Mesenchymal stem cell (in vitro differentiated cells and primary cell): ENCODE measurements at regions not wholly inside any gene's neighbourhood (a gene's known extent, or its start where the extent isn't known, plus 50 kb on each side); places are given as distances from the start of the nearest gene placed in this dataset.

Source experiments
- DNase-seq: peaks from one replicate; pipeline ENCODE4 v3.0.0-alpha.2; 2013
- H2AFZ ChIP-seq: one replicate; pipeline ENCODE4 v1.6.1; 2013; ENCODE audit warnings: low read depth, mild to moderate bottlenecking, control low read depth, inconsistent platforms, low read length, moderate library complexity
- H2AK5ac ChIP-seq: 2 replicates; pipeline ENCODE4 v1.6.1; 2013; ENCODE audit warnings: low read length, moderate library complexity, mild to moderate bottlenecking, inconsistent platforms; ENCODE audit not compliant: severe bottlenecking
- H2BK120ac ChIP-seq: one replicate; pipeline ENCODE4 v1.6.1; 2013; ENCODE audit warnings: low read depth, mild to moderate bottlenecking, inconsistent platforms, low read length, moderate library complexity
- H2BK12ac ChIP-seq, 2 experiments: one replicate each; pipeline ENCODE4 v1.6.1; 2013; ENCODE audit warnings: inconsistent platforms in 2 of 2, low read length in 2 of 2, mild to moderate bottlenecking in 2 of 2, moderate library complexity in 2 of 2, control low read depth in 1 of 2
- H2BK15ac ChIP-seq: one replicate; pipeline ENCODE4 v1.6.1; 2013; ENCODE audit warnings: mild to moderate bottlenecking, low read depth, inconsistent platforms; ENCODE audit not compliant: poor library complexity, severe bottlenecking
- H2BK5ac ChIP-seq: 2 replicates; pipeline ENCODE4 v1.6.1; 2013; ENCODE audit warnings: low read depth, mild to moderate bottlenecking, low read length, control low read depth, inconsistent platforms; ENCODE audit not compliant: poor library complexity, severe bottlenecking
- H3K14ac ChIP-seq, 2 experiments: one replicate each; pipeline ENCODE4 v1.6.1; 2013; ENCODE audit warnings: inconsistent platforms in 2 of 2, low read length in 2 of 2, control low read depth in 1 of 2, mild to moderate bottlenecking in 1 of 2, moderate library complexity in 1 of 2
- H3K18ac ChIP-seq, 2 experiments: one replicate each; pipeline ENCODE4 v1.6.1; 2013; ENCODE audit warnings: inconsistent platforms in 2 of 2, low read length in 2 of 2, control low read depth in 1 of 2, low read depth in 1 of 2, mild to moderate bottlenecking in 1 of 2
- H3K23ac ChIP-seq, 2 experiments: one replicate each; pipeline ENCODE4 v1.6.1; 2013; ENCODE audit warnings: inconsistent platforms in 2 of 2, low read length in 2 of 2, mild to moderate bottlenecking in 2 of 2, moderate library complexity in 2 of 2, control low read depth in 1 of 2
- H3K27ac ChIP-seq: 2 replicates; pipeline ENCODE4 v1.5.1; 2013; ENCODE audit warnings: mild to moderate bottlenecking, moderate library complexity, low read length, control low read depth, inconsistent platforms; ENCODE audit not compliant: poor library complexity, severe bottlenecking
- H3K27me3 ChIP-seq, 2 experiments: 2 replicates each; pipeline versions ENCODE4 v1.6.1 to v1.7.0; 2013; ENCODE audit warnings: low read length in 2 of 2, mild to moderate bottlenecking in 2 of 2, moderate library complexity in 2 of 2, control low read depth in 1 of 2, inconsistent platforms in 1 of 2; ENCODE audit not compliant: control insufficient read depth in 1 of 2, insufficient read depth in 1 of 2
- H3K36me3 ChIP-seq, 2 experiments: 2 replicates each; pipeline versions ENCODE4 v1.6.1 to v1.7.0; 2013; ENCODE audit warnings: low read length in 2 of 2, control low read depth in 1 of 2, inconsistent platforms in 1 of 2, low read depth in 1 of 2, mild to moderate bottlenecking in 1 of 2; ENCODE audit not compliant: insufficient read depth in 2 of 2, control insufficient read depth in 1 of 2
- H3K4ac ChIP-seq, 2 experiments: one replicate each; pipeline ENCODE4 v1.6.1; 2013; ENCODE audit warnings: inconsistent platforms in 2 of 2, low read length in 2 of 2, mild to moderate bottlenecking in 2 of 2, moderate library complexity in 2 of 2, control low read depth in 1 of 2, low read depth in 1 of 2
- H3K4me1 ChIP-seq: 2 replicates; pipeline ENCODE4 v1.6.1; 2013; ENCODE audit warnings: low read depth, low read length, control low read depth; ENCODE audit not compliant: control insufficient read depth, insufficient read depth
- H3K4me2 ChIP-seq: 2 replicates; pipeline ENCODE4 v1.6.1; 2013; ENCODE audit warnings: low read length, mild to moderate bottlenecking, inconsistent platforms; ENCODE audit not compliant: poor library complexity, severe bottlenecking
- H3K4me3 ChIP-seq, 2 experiments: 2 replicates each; pipeline versions ENCODE4 v1.5.1 to v1.7.0; 2013; ENCODE audit warnings: low read length in 2 of 2, mild to moderate bottlenecking in 2 of 2, control low read depth in 1 of 2, low read depth in 1 of 2; ENCODE audit not compliant: insufficient read depth in 1 of 2
- H3K79me1 ChIP-seq: replicated peaks from 2 replicates; pipeline ENCODE4 v1.6.1; 2013; ENCODE audit warnings: mild to moderate bottlenecking, control low read depth, low read length, inconsistent platforms; ENCODE audit not compliant: poor library complexity, severe bottlenecking
- H3K9ac ChIP-seq: 2 replicates; pipeline ENCODE4 v1.7.0; 2013; ENCODE audit warnings: mild to moderate bottlenecking, low read length, moderate library complexity
- H3K9me3 ChIP-seq: 2 replicates; pipeline ENCODE4 v1.7.0; 2013; ENCODE audit warnings: mild to moderate bottlenecking, low read length; ENCODE audit not compliant: control insufficient read depth
- H4K8ac ChIP-seq: one replicate; pipeline ENCODE4 v1.6.1; 2013; ENCODE audit warnings: inconsistent platforms, mild to moderate bottlenecking, low read length, moderate library complexity
- H4K91ac ChIP-seq: one replicate; pipeline ENCODE4 v1.6.1; 2013; ENCODE audit warnings: mild to moderate bottlenecking, low read length, inconsistent platforms
- WGBS: methylation state at CpG from one replicate; pipeline ENCODE4 v1.1.7; 2013; ENCODE audit warnings: mixed read lengths; 5-methylcytosine and 5-hydroxymethylcytosine counted together

GRCh38 chr5:118303296-118303695, 685.1 kb downstream of the DTWD2 start:
- no peak overlapping the region for H2BK15ac ChIP-seq
- H3K79me1 ChIP-seq, result no peaks in the 10 kb centered on the region
- H3K27me3 ChIP-seq, result no peaks in the 10 kb centered on the region
- no peak overlapping the region for H3K14ac ChIP-seq
- WGBS, result 66% methylated on average over 2 of the region's 2 CpGs
- H2BK120ac ChIP-seq, result no peak overlapping the region
- no peak overlapping the region for H2BK12ac ChIP-seq
- H3K27ac ChIP-seq, result no peak overlapping the region
- H4K8ac ChIP-seq, result no peak overlapping the region
- H2BK5ac ChIP-seq, result no peak overlapping the region
- no peak overlapping the region for H3K4ac ChIP-seq
- H3K23ac ChIP-seq, result no peak overlapping the region
- no peak overlapping the region for H3K4me2 ChIP-seq
- H2AFZ ChIP-seq, result no peak overlapping the region
- H3K4me1 ChIP-seq, result no peaks in the 10 kb centered on the region
- no peaks in the 10 kb centered on the region for H3K9me3 ChIP-seq
- H3K9ac ChIP-seq, result no peak overlapping the region
- no peak overlapping the region for H4K91ac ChIP-seq
- H2AK5ac ChIP-seq, result no peak overlapping the region
- DNase-seq, result no peak
- no peaks in the 10 kb centered on the region for H3K36me3 ChIP-seq
- no peak overlapping the region for H3K18ac ChIP-seq
- H3K4me3 ChIP-seq, result no peak overlapping the region

GRCh38 chr5:118302786-118303185, 685.6 kb downstream of the DTWD2 start:
- H3K27me3 ChIP-seq, result no peaks in the 10 kb centered on the region
- H3K18ac ChIP-seq, result no peak overlapping the region
- H2BK120ac ChIP-seq, result no peak overlapping the region
- H3K14ac ChIP-seq, result no peak overlapping the region
- H3K4me3 ChIP-seq, result no peak overlapping the region
- H2AK5ac ChIP-seq, result no peak overlapping the region
- H2BK12ac ChIP-seq, result no peak overlapping the region
- no peak overlapping the region for H2BK5ac ChIP-seq
- no peaks in the 10 kb centered on the region for H3K4me1 ChIP-seq
- H4K91ac ChIP-seq, result no peak overlapping the region
- no peak overlapping the region for H3K4me2 ChIP-seq
- no peaks in the 10 kb centered on the region for H3K79me1 ChIP-seq
- H3K9ac ChIP-seq, result no peak overlapping the region
- no peak overlapping the region for H2BK15ac ChIP-seq
- 100% methylated on average over 1 of the region's 1 CpG for WGBS
- DNase-seq, result no peak
- H3K23ac ChIP-seq, result no peak overlapping the region
- H3K36me3 ChIP-seq, result no peaks in the 10 kb centered on the region
- H3K4ac ChIP-seq, result no peak overlapping the region
- no peak overlapping the region for H3K27ac ChIP-seq
- no peak overlapping the region for H2AFZ ChIP-seq
- no peak overlapping the region for H4K8ac ChIP-seq
- no peaks in the 10 kb centered on the region for H3K9me3 ChIP-seq

DNA sequence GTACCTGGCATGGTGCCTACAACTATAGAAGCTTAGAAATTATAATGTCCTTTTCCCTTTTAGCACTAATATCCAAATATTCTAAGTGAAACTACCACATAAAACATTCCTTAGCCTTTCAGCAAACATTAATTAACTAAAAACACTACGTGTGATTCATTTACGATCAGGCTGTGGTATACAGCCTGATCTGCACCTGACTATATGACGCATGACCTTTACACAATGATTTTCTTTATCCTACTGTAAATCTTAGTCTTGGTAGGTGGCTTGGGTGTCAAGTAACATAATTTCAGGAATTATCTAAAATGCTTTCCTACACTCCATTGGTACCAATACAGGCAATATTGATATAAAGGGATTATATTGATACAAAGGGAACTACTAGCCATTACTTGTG, 686.7 kb downstream of the DTWD2 start:
- no peak overlapping the region for H3K27ac ChIP-seq
- 100% methylated on average over 2 of the region's 3 CpGs for WGBS
- no peak overlapping the region for H3K4me2 ChIP-seq
- H3K14ac ChIP-seq, result no peak overlapping the region
- H3K18ac ChIP-seq, result no peak overlapping the region
- no peak for DNase-seq
- no peak overlapping the region for H2BK15ac ChIP-seq
- H3K23ac ChIP-seq, result no peak overlapping the region
- H2BK5ac ChIP-seq, result no peak overlapping the region
- H3K4ac ChIP-seq, result no peak overlapping the region
- H2AK5ac ChIP-seq, result no peak overlapping the region
- no peak overlapping the region for H4K91ac ChIP-seq
- H3K79me1 ChIP-seq, result no peaks in the 10 kb centered on the region
- H2AFZ ChIP-seq, result no peak overlapping the region
- H3K9me3 ChIP-seq, result no peaks in the 10 kb centered on the region
- no peak overlapping the region for H4K8ac ChIP-seq
- no peaks in the 10 kb centered on the region for H3K36me3 ChIP-seq
- H3K4me1 ChIP-seq, result no peaks in the 10 kb centered on the region
- no peak overlapping the region for H2BK12ac ChIP-seq
- no peak overlapping the region for H2BK120ac ChIP-seq
- H3K27me3 ChIP-seq, result no peaks in the 10 kb centered on the region
- no peak overlapping the region for H3K9ac ChIP-seq
- no peak overlapping the region for H3K4me3 ChIP-seq

DNA sequence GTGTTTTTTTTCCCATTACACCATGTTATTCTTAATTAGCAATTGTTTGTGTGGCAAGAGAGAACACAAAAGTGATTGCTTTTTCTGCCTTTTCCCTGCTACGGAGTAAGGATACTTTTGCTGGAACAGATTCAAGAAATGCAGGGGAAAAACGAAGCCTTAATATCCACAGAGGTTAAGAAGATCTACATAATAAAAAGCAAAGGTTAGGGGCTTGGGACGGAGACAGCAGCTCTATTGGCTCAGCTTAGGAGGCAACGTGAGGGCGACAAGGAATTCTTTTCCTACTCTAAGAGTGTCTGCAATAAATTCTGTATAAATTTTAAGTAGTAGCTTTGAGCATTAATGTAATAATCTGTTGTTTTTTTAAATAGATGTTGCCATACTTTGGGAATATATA, 693.3 kb downstream of the DTWD2 start:
- Histone ChIP-seq H3K9ac (no peak overlapping the region), H3K27me3 (no peaks in the 10 kb centered on the region), H3K27ac (no peak overlapping the region), H2AFZ (no peak overlapping the region), H3K14ac (no peak overlapping the region), H3K36me3 (no peaks in the 10 kb centered on the region), H3K79me1 (no peaks in the 10 kb centered on the region), H2BK120ac (no peak overlapping the region), H2BK5ac (no peak overlapping the region), H2BK12ac (no peak overlapping the region), H3K23ac (no peak overlapping the region), H4K8ac (no peak overlapping the region), H3K4me1 (no peaks in the 10 kb centered on the region), H4K91ac (no peak overlapping the region), H2AK5ac (no peak overlapping the region), H3K18ac (no peak overlapping the region), H3K9me3 (no peaks in the 10 kb centered on the region), H3K4me2 (no peak overlapping the region), H3K4me3 (no peak overlapping the region), H2BK15ac (no peak overlapping the region), H3K4ac (no peak overlapping the region)
- DNase-seq, result no peak
- 82% methylated on average over 4 of the region's 5 CpGs for WGBS
